ENCODE measurements at regions not wholly inside any gene's neighbourhood (a gene's known extent, or its start where the extent isn't known, plus 50 kb on each side); places are given as distances from the start of the nearest gene placed in this dataset.

GRCh38 chr15:37359101-37359892, 258.9 kb upstream of the MEIS2 start:
- no peak for TF ChIP-seq EZH2 (IDR thresholded peaks at IDR 0.05; ENCODE audit: borderline replicate concordance, low read length)
- no peak for TF ChIP-seq CTCF (conservative IDR thresholded peaks at IDR 0.05 in 1 of 2, IDR thresholded peaks at IDR 0.05 in 1 of 2; ENCODE audit: extremely low read depth in 1 of 2, insufficient read depth in 1 of 2, low read depth in 1 of 2, low read length in 2 of 2)

All from mammary epithelial cell (primary cell).